GM18508 (cell line): ENCODE measurements at regions not wholly inside any gene's neighbourhood (a gene's known extent, or its start where the extent isn't known, plus 50 kb on each side); places are given as distances from the start of the nearest gene placed in this dataset.

Experiments
- ATAC-seq: cut with Tn5 transposase; IDR thresholded peaks from one replicate; pipeline ENCODE4 v1.9.1; 2021; ENCODE audit warnings: moderate number of reproducible peaks; ENCODE audit not compliant: insufficient read depth, unreplicated experiment

- ATAC-seq, result no peak
Observed at GRCh38 chr14:24694680-24695079, 60.7 kb upstream of the GZMB start.

- no peak for ATAC-seq
Observed at GRCh38 chr14:24693983-24694382, 60.0 kb upstream of the GZMB start.

GRCh38 chr14:24693353-24693737 is 59.4 kb upstream of the GZMB start:
- ATAC-seq, result no peak

- no peak for ATAC-seq
Observed at GRCh38 chr14:24692382-24693352, 58.7 kb upstream of the GZMB start.

- ATAC-seq, result no peak
Observed at GRCh38 chr14:24690492-24690891, 56.5 kb upstream of the GZMB start.

GRCh38 chr14:24688030-24688658 is 54.2 kb upstream of the GZMB start:
- no peak for ATAC-seq
